NT2/D1 (cell line): ENCODE measurements at regions not wholly inside any gene's neighbourhood (a gene's known extent, or its start where the extent isn't known, plus 50 kb on each side); places are given as distances from the start of the nearest gene placed in this dataset.

ENCODE experiments used
- SUZ12 ChIP-seq: IDR thresholded peaks from 2 replicates; pipeline ENCODE4 v1.6.1; 2011; ENCODE audit not compliant: insufficient read length, insufficient read depth; ENCODE audit errors: extremely low read depth
- YY1 ChIP-seq: IDR thresholded peaks from 2 replicates; pipeline ENCODE4 v1.6.1; 2011; ENCODE audit not compliant: insufficient read length, insufficient read depth

DNA sequence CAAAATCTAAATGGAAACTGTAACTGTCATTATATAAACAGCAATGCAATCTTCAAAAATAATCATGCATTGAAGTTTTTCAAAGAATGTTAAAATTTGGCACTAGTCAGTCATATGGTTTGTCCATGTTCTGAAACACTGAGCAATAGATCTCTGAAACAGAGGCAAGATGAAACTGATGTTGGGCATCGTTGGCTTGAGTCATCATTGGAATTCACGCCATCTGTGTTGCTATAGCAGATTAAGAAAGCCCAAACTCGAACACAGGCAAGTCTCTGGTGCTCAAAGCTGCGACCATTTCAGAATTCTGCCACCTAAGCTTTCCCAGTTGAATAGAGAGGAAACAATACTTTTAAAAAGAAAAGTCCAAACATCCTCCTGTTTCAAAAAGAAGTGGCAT is 114.1 kb upstream of the PPARGC1A start:
- TF ChIP-seq YY1, result no peak
- no peak for TF ChIP-seq SUZ12
